HCT116 (cell line): ENCODE measurements at regions not wholly inside any gene's neighbourhood (a gene's known extent, or its start where the extent isn't known, plus 50 kb on each side); places are given as distances from the start of the nearest gene placed in this dataset.

Experiments
- ATAC-seq: fragments of 200-7000 bp; cut with Tn5 transposase; 2 replicates; pipeline ENCODE4 v1.9.1; 2020; ENCODE audit warnings: mild to moderate bottlenecking, moderate library complexity
- BruUV-seq: library from RNA; stranded (reverse); fragments of 400-500 nt; replicated peaks from 2 replicates; lab custom pipeline; 2021; lab: Mats Ljungman, UMichigan
- CTCF ChIA-PET: fragments of 300-600 bp; sonication (Branson Sonifier 250); formaldehyde crosslinking; loops from one replicate; lab custom pipeline; 2021; ENCODE audit warnings: antibody characterized with exemption; lab: Charles Lee
- POLR2A ChIA-PET: fragments of 300-600, 350-600 bp; sonication (Branson Sonifier 250); formaldehyde crosslinking; loops from one replicate; lab custom pipeline; 2021; ENCODE audit warnings: antibody characterized with exemption; lab: Charles Lee
- RAD21 ChIA-PET, 2 experiments: fragments of 300-600 bp; sonication (Branson Sonifier 250); formaldehyde crosslinking; loops; one replicate each; lab custom pipeline; 2023; ENCODE audit warnings: low total read pairs in 2 of 2; ENCODE audit not compliant: uncharacterized antibody in 2 of 2, unreplicated experiment in 2 of 2, low non-redundant PET in 1 of 2; lab: Charles Lee
- DNase-seq: peaks from one replicate; pipeline ENCODE4 v3.0.0-alpha.2; 2010; ENCODE audit warnings: low read depth, low spot score
- H2AFZ ChIP-seq: fragments of 200-600 bp; shearing (Covaris generic), sonication (generic); 2 replicates; pipeline ENCODE4 v1.6.1; 2017; ENCODE audit warnings: low read depth, mixed run types, mixed read lengths, antibody characterized with exemption, low read length; ENCODE audit not compliant: poor library complexity, severe bottlenecking
- H3K27ac ChIP-seq: 2 replicates; pipeline ENCODE4 v1.5.1; 2012; ENCODE audit warnings: low read depth, low read length
- H3K27me3 ChIP-seq: fragments of 200-600 bp; sonication (generic); 2 replicates; pipeline ENCODE4 v1.6.1; 2016; ENCODE audit warnings: mixed run types, low read length, mixed read lengths; ENCODE audit not compliant: insufficient read depth
- H3K36me3 ChIP-seq, 2 experiments: fragments of 200-500 bp in 1 of 2; fragments of 200-600 bp in 1 of 2; sonication (Bioruptor generic) in 1 of 2; sonication (generic) in 1 of 2; 2 replicates each; pipeline versions ENCODE4 v1.5.1 to v1.6.1; 2014 to 2016; ENCODE audit warnings: low read length in 2 of 2, inconsistent platforms in 1 of 2, mixed read lengths in 1 of 2, mixed run types in 1 of 2; ENCODE audit not compliant: insufficient read depth in 2 of 2, control insufficient read depth in 1 of 2
- H3K4me1 ChIP-seq, 2 experiments: fragments of 200-600 bp in 1 of 2; sonication (generic) in 1 of 2; 2 replicates each; pipeline versions ENCODE4 v1.5.1 to v1.6.1; 2012 to 2017; ENCODE audit warnings: low read length in 2 of 2, inconsistent platforms in 1 of 2, mild to moderate bottlenecking in 1 of 2, mixed read lengths in 1 of 2, mixed run types in 1 of 2, moderate library complexity in 1 of 2; ENCODE audit not compliant: insufficient read depth in 2 of 2, control insufficient read depth in 1 of 2
- H3K4me2 ChIP-seq: fragments of 200-600 bp; sonication (generic); 2 replicates; pipeline ENCODE4 v1.6.1; 2017; ENCODE audit warnings: mixed run types, low read length, mixed read lengths
- H3K4me3 ChIP-seq, 2 experiments: fragments of 200-600 bp in 1 of 2; sonication (generic) in 1 of 2; replicated peaks in 1 of 2; 2 replicates each; pipeline ENCODE4 v1.5.1; 2011 to 2016; ENCODE audit warnings: low read length in 2 of 2, control low read depth in 1 of 2, low read depth in 1 of 2, mild to moderate bottlenecking in 1 of 2, mixed read lengths in 1 of 2, mixed run types in 1 of 2
- H3K79me2 ChIP-seq: fragments of 200-600 bp; sonication (generic); 2 replicates; pipeline ENCODE4 v1.6.1; 2017; ENCODE audit warnings: mild to moderate bottlenecking, mixed run types, low read length, moderate library complexity, mixed read lengths; ENCODE audit not compliant: insufficient read depth
- H3K9ac ChIP-seq: fragments of 200-600 bp; sonication (generic); 2 replicates; pipeline ENCODE4 v1.6.1; 2016; ENCODE audit warnings: low read length, mixed read lengths
- H3K9me2 ChIP-seq: fragments of 200-600 bp; sonication (generic), shearing (Covaris generic); 2 replicates; pipeline ENCODE4 v1.6.1; 2017; ENCODE audit warnings: mixed run types, mild to moderate bottlenecking, moderate library complexity; ENCODE audit not compliant: insufficient read depth
- H3K9me3 ChIP-seq, 2 experiments: fragments of 200-500 bp in 1 of 2; fragments of 200-600 bp in 1 of 2; sonication (Bioruptor generic) in 1 of 2; sonication (generic) in 1 of 2; 2 replicates each; pipeline ENCODE4 v1.6.1; 2014 to 2017; ENCODE audit warnings: low read length in 2 of 2, mixed read lengths in 2 of 2, inconsistent platforms in 1 of 2, low read depth in 1 of 2, mild to moderate bottlenecking in 1 of 2, mixed run types in 1 of 2, moderate library complexity in 1 of 2; ENCODE audit not compliant: control insufficient read depth in 1 of 2, insufficient read depth in 1 of 2
- H4K20me1 ChIP-seq: fragments of 200-600 bp; sonication (generic), shearing (Covaris generic); 2 replicates; pipeline ENCODE4 v1.6.1; 2017; ENCODE audit warnings: mixed run types, mild to moderate bottlenecking, moderate library complexity; ENCODE audit not compliant: insufficient read depth
- ATF3 ChIP-seq: IDR thresholded peaks from 2 replicates; pipeline ENCODE4 v1.6.1; 2012
- CBX3 ChIP-seq: IDR thresholded peaks from 2 replicates; pipeline ENCODE4 v1.6.1; 2012; ENCODE audit warnings: low read depth
- CTCF ChIP-seq, 3 experiments: fragments of 200-600 bp in 1 of 3; sonication (generic) in 1 of 3; IDR thresholded peaks in 2 of 3; conservative IDR thresholded peaks in 1 of 3; 2 replicates each; pipeline ENCODE4 v1.5.1; 2012 to 2017; ENCODE audit warnings: low read depth in 2 of 3, low read length in 2 of 3, antibody characterized with exemption in 1 of 3, borderline replicate concordance in 1 of 3, control low read depth in 1 of 3, mild to moderate bottlenecking in 1 of 3, mixed read lengths in 1 of 3, mixed run types in 1 of 3, moderate library complexity in 1 of 3; ENCODE audit not compliant: insufficient read depth in 1 of 3
- EGR1 ChIP-seq: IDR thresholded peaks from 2 replicates; pipeline ENCODE4 v1.6.1; 2012; ENCODE audit warnings: low read depth
- ELF1 ChIP-seq: IDR thresholded peaks from 2 replicates; pipeline ENCODE4 v1.6.1; 2012; ENCODE audit warnings: low read depth, borderline replicate concordance
- EZH2phosphoT487 ChIP-seq: fragments of 200-600 bp; IDR thresholded peaks from 2 replicates; pipeline ENCODE4 v1.6.1; 2018; ENCODE audit warnings: antibody characterized with exemption, borderline replicate concordance
- FOSL1 ChIP-seq: IDR thresholded peaks from 2 replicates; pipeline ENCODE4 v1.6.1; 2012; ENCODE audit warnings: low read depth
- POLR2A ChIP-seq: IDR thresholded peaks from 2 replicates; pipeline ENCODE4 v1.7.0; 2011; ENCODE audit warnings: borderline replicate concordance; ENCODE audit not compliant: insufficient read depth, insufficient read length; ENCODE audit errors: extremely low read depth
- POLR2AphosphoS5 ChIP-seq: IDR thresholded peaks from 2 replicates; pipeline ENCODE4 v1.6.1; 2011; ENCODE audit warnings: mild to moderate bottlenecking, low read depth, low read length, moderate library complexity
- RAD21 ChIP-seq: IDR thresholded peaks from 2 replicates; pipeline ENCODE4 v1.6.1; 2012; ENCODE audit warnings: low read depth, mild to moderate bottlenecking
- SIN3A ChIP-seq: IDR thresholded peaks from 2 replicates; pipeline ENCODE4 v1.6.1; 2012; ENCODE audit warnings: low read depth
- SP1 ChIP-seq: IDR thresholded peaks from 2 replicates; pipeline ENCODE4 v1.6.1; 2012; ENCODE audit warnings: low read depth
- SRF ChIP-seq: IDR thresholded peaks from 2 replicates; pipeline ENCODE4 v1.6.1; 2012; ENCODE audit warnings: low read depth
- YY1 ChIP-seq: IDR thresholded peaks from 2 replicates; pipeline ENCODE4 v1.6.1; 2011; ENCODE audit warnings: low read length, low read depth, moderate library complexity, mild to moderate bottlenecking; ENCODE audit not compliant: insufficient replicate concordance; ENCODE audit errors: extremely low read depth
- ZNF274 ChIP-seq: fragments of 200-500 bp; sonication (Bioruptor generic); IDR thresholded peaks from 2 replicates; pipeline ENCODE4 v1.6.1; 2014; ENCODE audit warnings: mild to moderate bottlenecking, low read depth, low read length, inconsistent platforms
- intact Hi-C: fragments of 100-400 bp; cut with micrococcal nuclease; formaldehyde crosslinking; loops from 2 replicates; pipeline ENCODE4 v1.10.0; 2022

GRCh38 chr1:209529233-209529632 is 54.3 kb upstream of the CAMK1G start:
- RAD21 ChIA-PET: no interaction called here
- TF ChIP-seq POLR2AphosphoS5 (no peak), SP1 (no peak), FOSL1 (no peak), POLR2A (no peak), RAD21 (no peak), CTCF (IDR thresholded peaks at IDR 0.05 in 2 of 3, conservative IDR thresholded peaks at IDR 0.05 in 1 of 3; ENCODE audit: borderline replicate concordance in 1 of 3, insufficient read depth in 1 of 3, low read depth in 2 of 3, low read length in 2 of 3) (no peak), SRF (no peak), ELF1 (no peak), EGR1 (no peak), YY1 (no peak), EZH2phosphoT487 (no peak), CBX3 (no peak), SIN3A (no peak), ZNF274 (no peak), ATF3 (no peak)
- TF ChIP-seq, all 23 proteins: peak for 0
- peaks cover 90% of the 10 kb centered on the region for H3K27me3 ChIP-seq
- no TSS peak for BruUV-seq
- no peaks in the 10 kb centered on the region for H3K79me2 ChIP-seq
- intact Hi-C loops: no loop called here
- no peaks in the 10 kb centered on the region for H3K9me2 ChIP-seq
- H3K4me1 ChIP-seq: no peaks in the 10 kb centered on the region
- ChIA-PET POLR2A (no interaction called here), CTCF (no interaction called here)
- no peaks in the 10 kb centered on the region for H3K9me3 ChIP-seq
- DNase-seq: no peak
- ATAC-seq: no peak
- H3K36me3 ChIP-seq: no peaks in the 10 kb centered on the region
- no peak overlapping the region for H3K4me3 ChIP-seq
- no peak overlapping the region for H2AFZ ChIP-seq
- H3K9ac ChIP-seq: no peak overlapping the region
- H3K27ac ChIP-seq: no peak overlapping the region
- H3K4me2 ChIP-seq: no peak overlapping the region
- no peaks in the 10 kb centered on the region for H4K20me1 ChIP-seq
